ENCODE measurements at regions not wholly inside any gene's neighbourhood (a gene's known extent, or its start where the extent isn't known, plus 50 kb on each side); places are given as distances from the start of the nearest gene placed in this dataset.

GRCh38 chr2:215816424-215816823 lies 196.9 kb downstream of the MREG start:
- Histone ChIP-seq H3F3A (ENCODE audit: low read length, unreplicated experiment) (no peaks in the 10 kb centered on the region), H3K9me2 (replicated peaks; ENCODE audit: low read length) (no peaks in the 10 kb centered on the region), H3K9ac (ENCODE audit: low read length) (no peak overlapping the region), H3K4me2 (ENCODE audit: low read length) (no peak overlapping the region), H3K9me3 (ENCODE audit: low read length) (no peaks in the 10 kb centered on the region), H3K79me2 (ENCODE audit: low read length) (no peaks in the 10 kb centered on the region), H4K20me1 (ENCODE audit: low read length) (no peaks in the 10 kb centered on the region), H3K36me3 (ENCODE audit: low read depth, low read length) (no peaks in the 10 kb centered on the region), H3K27ac (ENCODE audit: low read length) (no peak overlapping the region), H3K4me1 (ENCODE audit: insufficient read depth, low read length) (0 out of 2 replicates have a peak, but pooled peaks cover 10% of the 10 kb centered on the region), H3K27me3 (ENCODE audit: low read length) (no peaks in the 10 kb centered on the region), H3K4me3 (ENCODE audit: low read length) (no peak overlapping the region), H2AFZ (ENCODE audit: low read length) (no peak overlapping the region)
- BruUV-seq (replicated peaks), result no TSS peak
- DNase-seq (no peak), ATAC-seq (no peak)
- intact Hi-C loops (cut with micrococcal nuclease), result no loop called here
- ChIA-PET POLR2A (ENCODE audit: unreplicated experiment) (no interaction called here), CTCF (no interaction called here)
- TF ChIP-seq EZH2phosphoT487 (IDR thresholded peaks at IDR 0.05; ENCODE audit: borderline replicate concordance, low read length), result no peak
- TF ChIP-seq EZH2 (IDR thresholded peaks at IDR 0.05; ENCODE audit: low read length, unreplicated experiment), result no peak
- TF ChIP-seq, protein P1, sequence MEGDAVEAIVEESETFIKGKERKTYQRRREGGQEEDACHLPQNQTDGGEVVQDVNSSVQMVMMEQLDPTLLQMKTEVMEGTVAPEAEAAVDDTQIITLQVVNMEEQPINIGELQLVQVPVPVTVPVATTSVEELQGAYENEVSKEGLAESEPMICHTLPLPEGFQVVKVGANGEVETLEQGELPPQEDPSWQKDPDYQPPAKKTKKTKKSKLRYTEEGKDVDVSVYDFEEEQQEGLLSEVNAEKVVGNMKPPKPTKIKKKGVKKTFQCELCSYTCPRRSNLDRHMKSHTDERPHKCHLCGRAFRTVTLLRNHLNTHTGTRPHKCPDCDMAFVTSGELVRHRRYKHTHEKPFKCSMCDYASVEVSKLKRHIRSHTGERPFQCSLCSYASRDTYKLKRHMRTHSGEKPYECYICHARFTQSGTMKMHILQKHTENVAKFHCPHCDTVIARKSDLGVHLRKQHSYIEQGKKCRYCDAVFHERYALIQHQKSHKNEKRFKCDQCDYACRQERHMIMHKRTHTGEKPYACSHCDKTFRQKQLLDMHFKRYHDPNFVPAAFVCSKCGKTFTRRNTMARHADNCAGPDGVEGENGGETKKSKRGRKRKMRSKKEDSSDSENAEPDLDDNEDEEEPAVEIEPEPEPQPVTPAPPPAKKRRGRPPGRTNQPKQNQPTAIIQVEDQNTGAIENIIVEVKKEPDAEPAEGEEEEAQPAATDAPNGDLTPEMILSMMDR (conservative IDR thresholded peaks at IDR 0.05; ENCODE audit: low read depth, low read length), result no peak

- Histone ChIP-seq H4K20me1 (ENCODE audit: low read length) (no peaks in the 10 kb centered on the region), H3K27me3 (ENCODE audit: low read length) (no peaks in the 10 kb centered on the region), H3K9me2 (replicated peaks; ENCODE audit: low read length) (no peaks in the 10 kb centered on the region), H3K4me1 (ENCODE audit: insufficient read depth, low read length) (0 out of 2 replicates have a peak, but pooled peaks cover 10% of the 10 kb centered on the region), H3K79me2 (ENCODE audit: low read length) (no peaks in the 10 kb centered on the region), H3K9me3 (ENCODE audit: low read length) (no peaks in the 10 kb centered on the region), H3K4me2 (ENCODE audit: low read length) (no peak overlapping the region), H3K4me3 (ENCODE audit: low read length) (no peak overlapping the region), H2AFZ (ENCODE audit: low read length) (no peak overlapping the region), H3K9ac (ENCODE audit: low read length) (no peak overlapping the region), H3F3A (ENCODE audit: low read length, unreplicated experiment) (no peaks in the 10 kb centered on the region), H3K36me3 (ENCODE audit: low read depth, low read length) (no peaks in the 10 kb centered on the region), H3K27ac (ENCODE audit: low read length) (no peak overlapping the region)
- ATAC-seq (no peak), DNase-seq (no peak)
- BruUV-seq (replicated peaks), result no TSS peak
- TF ChIP-seq, protein P1 (conservative IDR thresholded peaks at IDR 0.05; ENCODE audit: low read depth, low read length), result no peak
- TF ChIP-seq EZH2phosphoT487 (IDR thresholded peaks at IDR 0.05; ENCODE audit: borderline replicate concordance, low read length) (no peak), EZH2 (IDR thresholded peaks at IDR 0.05; ENCODE audit: low read length, unreplicated experiment) (no peak)
- ChIA-PET POLR2A (ENCODE audit: unreplicated experiment) (no interaction called here), CTCF (no interaction called here)
- intact Hi-C loops (cut with micrococcal nuclease), result no loop called here
Measured at GRCh38 chr2:215815960-215816359, 197.4 kb downstream of the MREG start.

DNA sequence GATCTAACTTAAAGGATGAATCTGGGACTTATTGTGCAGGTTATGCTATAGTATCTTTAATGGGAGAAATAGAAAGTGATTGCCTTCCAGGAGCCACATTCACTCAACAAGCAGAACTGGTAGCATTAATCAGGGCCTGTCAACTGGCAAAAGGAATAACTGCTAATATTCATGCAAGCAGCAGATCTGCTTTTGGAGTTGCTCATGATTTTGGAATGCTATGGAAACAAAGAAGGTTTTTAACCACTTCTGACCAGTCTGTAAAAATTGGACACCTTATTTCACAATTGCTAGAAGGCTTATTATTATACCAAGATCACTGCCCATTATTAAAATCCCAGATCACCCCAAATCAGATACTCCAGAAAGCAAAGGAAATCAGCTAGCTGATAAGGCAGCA lies 200.4 kb downstream of the MREG start:
- H2AFZ ChIP-seq (ENCODE audit: low read length), result no peak overlapping the region
- no peak overlapping the region for H3K4me3 ChIP-seq (ENCODE audit: low read length)
- H3K9me2 ChIP-seq (replicated peaks; ENCODE audit: low read length), result no peaks in the 10 kb centered on the region
- no peak for TF ChIP-seq EZH2 (IDR thresholded peaks at IDR 0.05; ENCODE audit: low read length, unreplicated experiment)
- TF ChIP-seq, protein P1 (conservative IDR thresholded peaks at IDR 0.05; ENCODE audit: low read depth, low read length), result no peak
- TF ChIP-seq EZH2phosphoT487 (IDR thresholded peaks at IDR 0.05; ENCODE audit: borderline replicate concordance, low read length), result no peak
- POLR2A ChIA-PET (ENCODE audit: unreplicated experiment), result no interaction called here
- no peaks in the 10 kb centered on the region for H3K36me3 ChIP-seq (ENCODE audit: low read depth, low read length)
- ATAC-seq, result 0 out of 2 replicates have a peak, but pooled peaks have one; percentile 24
- H3K27ac ChIP-seq (ENCODE audit: low read length), result no peak overlapping the region
- peaks cover 20% of the 10 kb centered on the region for H3K4me1 ChIP-seq (ENCODE audit: insufficient read depth, low read length)
- no peak overlapping the region for H3K9ac ChIP-seq (ENCODE audit: low read length)
- BruUV-seq (replicated peaks), result no TSS peak
- H3F3A ChIP-seq (ENCODE audit: low read length, unreplicated experiment), result no peaks in the 10 kb centered on the region
- CTCF ChIA-PET, result no interaction called here
- no peaks in the 10 kb centered on the region for H3K27me3 ChIP-seq (ENCODE audit: low read length)
- DNase-seq, result peak; percentile 66
- no peaks in the 10 kb centered on the region for H3K79me2 ChIP-seq (ENCODE audit: low read length)
- no peak overlapping the region for H3K4me2 ChIP-seq (ENCODE audit: low read length)
- intact Hi-C loops (cut with micrococcal nuclease), result no loop called here
- no peaks in the 10 kb centered on the region for H3K9me3 ChIP-seq (ENCODE audit: low read length)
- no peaks in the 10 kb centered on the region for H4K20me1 ChIP-seq (ENCODE audit: low read length)
